ENCODE measurements at regions not wholly inside any gene's neighbourhood (a gene's known extent, or its start where the extent isn't known, plus 50 kb on each side); places are given as distances from the start of the nearest gene placed in this dataset.
A peak's percentile ranks its signal among the peaks of the same experiment; 100 is the strongest.

DNA sequence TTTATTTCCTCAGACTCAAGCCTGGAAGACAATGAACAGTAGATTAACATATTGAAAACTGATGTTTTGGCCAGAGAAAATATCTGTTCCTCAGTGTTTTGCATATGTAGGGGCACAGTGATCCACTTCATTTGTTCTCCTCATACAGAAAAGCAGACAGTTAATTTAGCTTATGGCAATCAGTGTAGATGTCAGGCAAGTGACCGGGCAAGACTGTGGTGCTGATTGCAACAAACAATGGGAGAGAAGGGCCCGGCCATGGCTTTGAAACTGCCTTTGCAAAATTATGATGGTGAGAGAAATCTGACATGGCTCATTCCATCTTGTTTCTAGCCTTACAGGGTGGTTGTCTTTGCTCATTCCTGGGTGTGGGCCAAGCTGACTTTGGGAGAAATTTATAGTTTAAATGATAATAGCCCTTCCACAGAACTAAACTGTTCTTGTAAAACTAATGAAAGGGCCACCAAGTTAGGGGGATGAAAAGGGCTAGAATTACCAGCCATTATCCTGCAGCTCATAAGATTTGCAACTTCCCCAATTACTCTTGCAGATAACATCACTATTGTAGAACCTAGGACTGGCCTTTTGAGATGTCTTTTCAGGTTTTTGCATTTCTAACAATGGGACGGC is 220.3 kb downstream of the KTN1 start:
- H3K27me3 Mint-ChIP-seq (ENCODE audit: unreplicated experiment): no peaks in the 10 kb centered on the region
- no peak for DNase-seq
- no peak overlapping the region for H3K4me3 Mint-ChIP-seq (ENCODE audit: low read depth, unreplicated experiment)
- H3K27ac Mint-ChIP-seq (ENCODE audit: unreplicated experiment): no peak overlapping the region
- peaks cover 71% of the 10 kb centered on the region for H3K4me1 Mint-ChIP-seq (ENCODE audit: low read depth, unreplicated experiment)
- BruUV-seq (replicated peaks): no TSS peak
- intact Hi-C loops (cut with micrococcal nuclease; ENCODE audit: unreplicated experiment): loop anchor here (5.0 to 10.0 kb wide), 3 partner anchors 68 to 175 kb away; no protein-coding TSS in a partner anchor
- H3K9me3 Mint-ChIP-seq (ENCODE audit: low read depth, unreplicated experiment): no peaks in the 10 kb centered on the region
- CTCF ChIA-PET: interaction anchor here (1.6 kb wide), 1 partner anchor 25 kb away, joined by 3 read pairs; no protein-coding TSS in a partner anchor
- H3K36me3 Mint-ChIP-seq (ENCODE audit: insufficient read depth, unreplicated experiment): peaks cover 15% of the 10 kb centered on the region
- TF ChIP-seq, protein P1, sequence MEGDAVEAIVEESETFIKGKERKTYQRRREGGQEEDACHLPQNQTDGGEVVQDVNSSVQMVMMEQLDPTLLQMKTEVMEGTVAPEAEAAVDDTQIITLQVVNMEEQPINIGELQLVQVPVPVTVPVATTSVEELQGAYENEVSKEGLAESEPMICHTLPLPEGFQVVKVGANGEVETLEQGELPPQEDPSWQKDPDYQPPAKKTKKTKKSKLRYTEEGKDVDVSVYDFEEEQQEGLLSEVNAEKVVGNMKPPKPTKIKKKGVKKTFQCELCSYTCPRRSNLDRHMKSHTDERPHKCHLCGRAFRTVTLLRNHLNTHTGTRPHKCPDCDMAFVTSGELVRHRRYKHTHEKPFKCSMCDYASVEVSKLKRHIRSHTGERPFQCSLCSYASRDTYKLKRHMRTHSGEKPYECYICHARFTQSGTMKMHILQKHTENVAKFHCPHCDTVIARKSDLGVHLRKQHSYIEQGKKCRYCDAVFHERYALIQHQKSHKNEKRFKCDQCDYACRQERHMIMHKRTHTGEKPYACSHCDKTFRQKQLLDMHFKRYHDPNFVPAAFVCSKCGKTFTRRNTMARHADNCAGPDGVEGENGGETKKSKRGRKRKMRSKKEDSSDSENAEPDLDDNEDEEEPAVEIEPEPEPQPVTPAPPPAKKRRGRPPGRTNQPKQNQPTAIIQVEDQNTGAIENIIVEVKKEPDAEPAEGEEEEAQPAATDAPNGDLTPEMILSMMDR (IDR thresholded peaks at IDR 0.05; ENCODE audit: unreplicated experiment): no peak

DNA sequence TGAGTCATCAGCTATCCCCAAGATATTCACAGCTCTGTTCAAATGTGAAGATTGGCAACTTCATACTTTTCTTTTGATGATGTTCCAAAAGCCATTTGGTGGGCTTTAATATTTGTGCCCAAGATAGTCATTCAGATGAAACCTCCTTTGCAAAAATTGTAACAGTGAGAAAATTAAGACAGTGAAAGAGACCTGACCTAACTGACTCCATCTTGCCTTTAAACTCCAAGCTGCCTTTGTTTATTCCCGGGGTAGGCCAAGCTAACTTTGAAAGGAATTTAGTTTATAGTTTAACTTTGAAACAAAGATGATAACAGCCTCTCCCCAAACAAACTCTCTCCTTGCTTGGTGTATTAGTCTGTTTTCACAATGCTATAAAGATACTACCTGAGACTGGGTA is 221.1 kb downstream of the KTN1 start:
- DNase-seq: no peak
- intact Hi-C loops (cut with micrococcal nuclease; ENCODE audit: unreplicated experiment): loop anchor here (5.0 to 10.0 kb wide), 3 partner anchors 69 to 174 kb away; no protein-coding TSS in a partner anchor
- BruUV-seq (replicated peaks): no TSS peak
- Mint-ChIP-seq H3K27me3 (ENCODE audit: unreplicated experiment) (no peaks in the 10 kb centered on the region), H3K4me1 (ENCODE audit: low read depth, unreplicated experiment) (peaks cover 80% of the 10 kb centered on the region), H3K9me3 (ENCODE audit: low read depth, unreplicated experiment) (no peaks in the 10 kb centered on the region), H3K27ac (ENCODE audit: unreplicated experiment) (peak overlapping the region; percentile 87), H3K36me3 (ENCODE audit: insufficient read depth, unreplicated experiment) (peaks cover 15% of the 10 kb centered on the region), H3K4me3 (ENCODE audit: low read depth, unreplicated experiment) (no peak overlapping the region)
- TF ChIP-seq, protein P1 (IDR thresholded peaks at IDR 0.05; ENCODE audit: unreplicated experiment): no peak
- CTCF ChIA-PET: interaction anchor here (1.6 kb wide), 1 partner anchor 25 kb away, joined by 3 read pairs; no protein-coding TSS in a partner anchor

DNA sequence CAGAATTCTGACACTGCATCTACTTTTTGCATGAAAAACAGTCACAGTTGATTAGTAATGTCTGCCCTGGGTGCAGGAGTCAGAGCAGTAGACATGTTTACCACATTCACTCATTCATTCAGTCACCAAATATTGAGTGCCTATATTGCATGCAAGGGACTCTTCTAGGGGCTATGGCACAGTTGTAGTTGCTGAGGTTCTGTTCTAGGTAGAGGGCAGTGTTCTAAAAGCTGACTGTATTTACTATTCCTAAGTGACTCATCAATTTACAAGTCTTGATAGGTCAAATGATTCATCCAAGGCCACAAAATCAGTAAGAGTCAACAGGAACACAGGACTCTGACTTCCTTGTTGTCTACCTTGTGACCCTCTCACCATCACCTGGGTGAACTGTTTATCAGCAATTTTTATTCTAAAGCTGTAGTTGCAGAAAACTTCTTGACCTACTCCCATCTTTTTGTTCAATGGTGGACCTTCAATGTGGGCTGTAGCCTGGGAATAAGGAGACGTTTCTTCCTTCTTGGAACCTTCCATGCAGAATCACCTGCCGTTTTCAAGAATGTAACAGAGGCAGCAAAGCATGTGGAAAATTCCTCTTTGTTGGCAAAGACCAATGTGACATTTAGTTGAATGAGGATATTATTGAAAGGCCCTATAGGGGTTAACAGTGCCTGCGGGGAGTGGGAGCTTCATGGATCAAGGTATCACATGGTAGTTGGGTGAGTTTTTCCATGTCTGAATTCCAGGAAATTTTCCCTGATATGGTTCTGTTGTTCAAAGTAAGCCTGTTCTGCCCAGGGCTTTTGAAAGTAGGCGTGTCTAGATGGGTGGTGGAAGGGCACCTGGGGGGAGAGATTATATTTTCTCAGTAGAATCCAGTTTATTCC is 223.2 kb downstream of the KTN1 start:
- peaks cover 95% of the 10 kb centered on the region for H3K4me1 Mint-ChIP-seq (ENCODE audit: low read depth, unreplicated experiment)
- H3K9me3 Mint-ChIP-seq (ENCODE audit: low read depth, unreplicated experiment): no peaks in the 10 kb centered on the region
- BruUV-seq (replicated peaks): no TSS peak

More for the DNA sequence above, 223.2 kb downstream of the KTN1 start:
- H3K27me3 Mint-ChIP-seq (ENCODE audit: unreplicated experiment): no peaks in the 10 kb centered on the region
- no peak overlapping the region for H3K4me3 Mint-ChIP-seq (ENCODE audit: low read depth, unreplicated experiment)
- TF ChIP-seq, protein P1 (IDR thresholded peaks at IDR 0.05; ENCODE audit: unreplicated experiment): peak; percentile 27
- peaks cover 27% of the 10 kb centered on the region for H3K36me3 Mint-ChIP-seq (ENCODE audit: insufficient read depth, unreplicated experiment)
- intact Hi-C loops (cut with micrococcal nuclease; ENCODE audit: unreplicated experiment): loop anchor here (1.0 to 10.0 kb wide), 6 partner anchors 30 to 172 kb away; no protein-coding TSS in a partner anchor
- H3K27ac Mint-ChIP-seq (ENCODE audit: unreplicated experiment): peak overlapping the region; percentile 87
- CTCF ChIA-PET: interaction anchor here (1.0 to 1.3 kb wide), 3 partner anchors 9 to 16 kb away, joined by 3 to 4 read pairs (median 3); no protein-coding TSS in a partner anchor
- DNase-seq: peak; percentile 40

All from Calu3 (cell line).